ENCODE measurements at regions not wholly inside any gene's neighbourhood (a gene's known extent, or its start where the extent isn't known, plus 50 kb on each side); places are given as distances from the start of the nearest gene placed in this dataset.
A peak's percentile ranks its signal among the peaks of the same experiment; 100 is the strongest.
"Not testable (repeated sequence)": the region's sequence is repeated elsewhere in the genome, so short reads cannot be mapped to it uniquely, and the experiment has no call there.

DNA sequence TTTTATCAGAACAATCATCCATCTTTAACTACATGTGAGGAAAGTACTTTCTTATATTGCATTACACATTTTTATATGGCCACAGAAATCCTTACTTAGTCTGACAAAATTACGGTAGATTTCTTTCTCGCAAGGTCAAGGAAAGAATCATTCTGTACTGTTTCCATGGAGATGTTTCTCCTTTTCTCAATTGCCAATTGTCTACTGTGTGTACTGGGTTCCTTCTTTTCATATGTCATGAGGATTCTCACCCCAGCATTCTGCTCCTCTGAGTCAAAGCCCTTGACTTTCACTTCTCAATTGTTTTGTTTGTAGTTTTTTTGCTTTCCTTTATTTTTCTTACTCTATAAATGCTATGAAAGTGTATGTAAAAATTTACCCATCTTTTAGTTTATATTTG, 99.3 kb upstream of the AGAP9 start:
- not testable (repeated sequence) for DNase-seq

GRCh38 chr10:47619300-47620012, 96.0 kb upstream of the AGAP9 start:
- peak; percentile 9 for DNase-seq

DNA sequence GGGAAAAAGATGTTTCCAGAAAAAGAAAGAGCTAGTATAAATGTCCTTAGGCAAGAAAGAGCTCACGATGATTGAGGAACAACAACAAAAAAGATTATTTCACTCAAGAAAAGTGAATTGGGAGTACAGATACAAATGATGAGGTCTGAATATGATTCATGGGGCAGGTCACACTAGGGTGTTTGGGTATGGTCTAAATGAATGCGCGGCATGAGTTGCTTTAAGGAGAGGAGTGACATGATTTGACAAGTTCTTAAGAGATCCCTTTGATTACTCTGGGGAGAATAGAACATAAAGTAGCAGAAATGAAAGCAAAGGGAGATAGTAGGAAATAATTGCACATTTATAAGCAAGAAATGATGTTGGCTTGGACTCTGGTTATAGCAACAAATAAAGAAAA, 85.9 kb upstream of the AGAP9 start:
- DNase-seq: not testable (repeated sequence)

GRCh38 chr10:47605791-47606773, 82.6 kb upstream of the AGAP9 start:
- not testable (repeated sequence) for DNase-seq

GRCh38 chr10:47600604-47601003, 77.2 kb upstream of the AGAP9 start:
- DNase-seq: not testable (repeated sequence)

DNA sequence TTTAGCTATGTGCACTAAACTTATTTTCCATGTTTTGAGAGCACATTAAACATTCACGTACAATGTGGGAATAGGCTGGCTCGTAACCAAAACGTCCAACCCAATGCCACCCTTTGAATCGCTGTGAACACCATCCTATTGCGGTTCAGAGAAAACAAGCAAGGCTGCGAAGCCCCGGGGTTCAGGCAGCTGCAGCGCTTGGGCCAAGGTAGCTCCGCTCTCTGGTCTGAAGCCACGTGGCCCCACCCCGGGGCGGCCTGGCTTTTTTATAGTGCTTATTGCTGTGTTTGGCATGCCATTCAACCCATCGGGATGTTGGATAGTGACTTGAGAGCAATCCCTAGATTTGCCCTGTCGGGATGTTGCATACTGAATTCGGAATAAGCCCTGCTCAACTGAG, 76.7 kb upstream of the AGAP9 start:
- not testable (repeated sequence) for DNase-seq

DNA sequence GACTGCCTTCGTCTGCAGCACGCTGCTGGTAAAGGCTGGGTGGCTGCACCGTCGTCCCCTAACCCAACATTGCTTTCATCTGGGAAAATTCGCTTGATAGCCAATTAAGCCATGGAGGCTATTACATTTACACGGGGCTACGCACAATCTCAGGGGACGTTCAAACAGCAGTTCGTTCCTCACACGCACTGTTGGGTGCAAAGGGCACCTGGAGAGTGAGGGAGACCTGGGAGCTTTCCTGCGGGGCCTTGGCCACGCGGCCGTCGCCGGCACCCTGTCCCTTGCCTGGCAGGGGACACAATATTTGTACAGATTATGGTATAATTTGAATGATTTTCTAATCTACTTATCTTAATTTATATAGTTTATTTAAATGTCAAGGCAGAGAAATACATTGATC, 76.2 kb upstream of the AGAP9 start:
- DNase-seq: not testable (repeated sequence)

DNA sequence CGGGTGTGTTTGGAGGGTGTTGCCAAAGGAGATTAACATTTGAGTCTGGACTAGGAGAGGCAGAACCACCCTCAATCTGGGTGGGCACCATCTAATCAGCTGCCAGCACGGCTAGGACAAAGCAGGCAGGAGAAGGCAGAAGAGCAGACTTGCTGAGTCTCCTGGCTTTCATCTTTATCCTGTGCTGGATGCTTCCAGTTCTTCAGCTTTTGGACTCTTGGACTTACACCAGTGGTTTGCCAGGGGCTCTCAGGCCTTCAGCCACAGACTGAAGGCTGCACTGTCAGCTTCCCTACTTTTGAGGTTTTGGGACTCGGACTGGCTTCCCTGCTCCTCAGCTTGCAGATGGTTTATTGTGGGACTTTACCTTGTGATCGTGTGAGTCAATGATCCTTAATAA, 70.4 kb upstream of the AGAP9 start:
- DNase-seq: not testable (repeated sequence)

DNA sequence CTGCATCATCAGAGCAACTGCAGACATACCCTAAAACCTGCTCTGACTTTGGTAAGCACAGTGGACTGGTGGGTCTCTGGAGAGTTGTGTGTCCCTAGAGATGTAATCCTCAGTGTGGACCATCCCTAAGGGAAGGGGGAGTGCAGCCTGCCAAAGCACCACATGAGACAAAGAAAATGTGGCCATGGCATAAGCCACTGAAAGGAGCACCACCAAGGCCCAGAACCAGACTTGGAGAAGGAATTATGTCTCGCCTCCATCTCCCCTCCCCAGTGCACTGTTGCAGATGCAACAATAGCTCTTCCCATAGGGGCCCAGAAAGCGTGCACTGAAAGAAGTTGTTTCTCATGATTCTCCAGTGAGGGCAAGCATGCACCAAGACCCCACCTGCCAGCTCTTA, 69.7 kb upstream of the AGAP9 start:
- DNase-seq: not testable (repeated sequence)

DNA sequence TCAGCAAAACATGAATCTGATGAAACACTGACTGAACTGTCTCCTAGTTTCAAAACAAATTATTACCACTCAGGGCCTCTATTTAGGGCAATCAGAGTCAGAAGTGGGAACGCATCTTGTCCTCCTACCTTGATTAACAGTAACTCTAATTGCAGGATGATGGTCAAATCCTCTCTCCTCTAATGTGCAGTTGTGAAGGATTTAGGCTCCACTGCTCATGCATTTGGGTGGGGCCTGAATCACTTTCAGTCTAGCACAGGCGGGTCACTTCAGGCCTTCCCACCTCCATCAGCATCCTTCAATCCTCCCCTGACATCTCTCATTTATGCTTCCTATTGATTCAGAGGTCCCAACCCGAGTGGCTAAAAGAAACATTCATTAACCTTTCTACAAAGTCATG, 67.5 kb upstream of the AGAP9 start:
- not testable (repeated sequence) for DNase-seq

- DNase-seq: not testable (repeated sequence)
Measured at GRCh38 chr10:47590534-47590933, 67.1 kb upstream of the AGAP9 start.

GRCh38 chr10:47582051-47582450, 58.6 kb upstream of the AGAP9 start:
- DNase-seq: not testable (repeated sequence)

DNA sequence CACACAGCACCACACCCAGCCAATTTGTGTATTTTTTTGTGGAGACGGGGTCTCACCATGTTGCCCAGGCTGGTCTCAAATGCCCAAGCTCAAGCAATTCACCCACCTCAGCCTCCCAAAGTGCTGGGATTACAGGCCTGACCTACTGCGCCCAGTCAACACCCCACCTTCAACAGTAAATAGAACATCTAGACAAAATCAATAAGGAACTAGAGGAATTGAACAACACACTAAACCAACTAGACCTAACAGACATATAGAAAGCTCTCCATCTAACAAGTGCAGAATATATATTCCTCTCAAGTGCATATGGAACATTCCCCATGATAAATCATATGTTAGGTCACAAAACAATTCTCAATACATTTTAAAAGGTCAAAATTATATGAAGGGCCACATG, 56.6 kb upstream of the AGAP9 start:
- not testable (repeated sequence) for DNase-seq

GRCh38 chr10:47578547-47578946, 55.1 kb upstream of the AGAP9 start:
- not testable (repeated sequence) for DNase-seq
